HG03060 (cell line): ENCODE measurements at regions not wholly inside any gene's neighbourhood (a gene's known extent, or its start where the extent isn't known, plus 50 kb on each side); places are given as distances from the start of the nearest gene placed in this dataset.

Source experiments
- ATAC-seq: cut with Tn5 transposase; IDR thresholded peaks from one replicate; pipeline ENCODE4 v1.9.1; 2021; ENCODE audit warnings: low read depth, moderate number of reproducible peaks; ENCODE audit not compliant: unreplicated experiment

DNA sequence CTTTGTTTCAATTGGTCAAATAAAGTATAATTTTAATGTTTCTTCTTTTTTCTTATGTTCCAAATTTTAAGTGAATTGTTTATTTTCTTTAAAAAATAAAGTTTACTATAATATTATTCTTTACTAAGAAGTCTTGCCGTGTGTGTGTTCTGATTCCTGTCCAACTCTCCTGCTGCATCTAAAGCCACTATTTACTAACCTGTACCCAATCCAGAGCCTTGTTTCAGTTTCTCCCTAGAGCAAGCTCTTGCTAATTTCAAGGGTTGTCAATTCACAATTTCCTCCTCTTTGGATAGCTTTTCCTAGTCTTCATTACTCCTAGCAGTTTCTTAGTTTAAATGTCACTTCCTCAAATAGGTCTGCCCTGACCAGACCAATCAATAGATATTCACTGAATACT, 314.9 kb upstream of the SEMA3A start:
- ATAC-seq = no peak

DNA sequence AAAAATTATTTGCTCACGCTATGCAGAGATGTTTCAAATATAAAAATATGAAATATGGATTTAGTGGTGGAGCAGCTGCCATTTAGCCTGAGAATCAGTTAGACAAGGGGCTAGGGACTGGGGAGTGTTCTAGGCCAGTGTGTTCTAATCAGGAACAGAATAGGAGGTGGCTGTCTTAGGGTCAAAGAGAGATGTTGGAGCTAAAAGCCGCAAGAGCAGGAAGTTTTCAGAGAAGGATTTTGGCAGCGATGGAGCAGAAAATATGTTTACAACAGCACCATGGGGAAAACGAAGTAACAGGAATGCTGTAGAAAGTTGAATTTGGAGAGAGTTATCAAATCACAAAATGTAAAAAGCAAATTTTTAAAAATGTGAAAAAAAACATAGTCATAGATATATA, 314.0 kb upstream of the SEMA3A start:
- ATAC-seq = no peak

- ATAC-seq = no peak
Observed at GRCh38 chr7:84507529-84507928, 312.9 kb upstream of the SEMA3A start.

GRCh38 chr7:84506151-84506550, 311.6 kb upstream of the SEMA3A start:
- ATAC-seq = no peak

DNA sequence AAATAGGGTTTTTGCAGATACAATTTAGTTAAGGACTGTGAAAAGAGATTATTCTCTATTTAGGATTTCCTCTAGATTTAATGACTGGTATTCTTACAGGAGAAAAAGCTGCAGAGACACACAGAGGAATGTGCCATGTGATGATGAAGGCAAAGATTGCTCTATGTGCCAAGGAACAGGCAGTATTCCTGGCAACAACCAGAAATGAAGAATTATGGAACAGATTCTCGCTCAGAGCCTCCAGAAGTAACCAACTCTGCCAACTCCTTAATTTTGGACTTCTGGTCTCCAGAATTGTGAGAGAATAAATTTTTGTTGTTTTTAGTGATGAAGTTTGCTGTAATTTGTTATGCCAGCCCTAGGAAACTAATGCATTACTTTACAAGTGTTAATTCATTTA, 307.6 kb upstream of the SEMA3A start:
- ATAC-seq = no peak

DNA sequence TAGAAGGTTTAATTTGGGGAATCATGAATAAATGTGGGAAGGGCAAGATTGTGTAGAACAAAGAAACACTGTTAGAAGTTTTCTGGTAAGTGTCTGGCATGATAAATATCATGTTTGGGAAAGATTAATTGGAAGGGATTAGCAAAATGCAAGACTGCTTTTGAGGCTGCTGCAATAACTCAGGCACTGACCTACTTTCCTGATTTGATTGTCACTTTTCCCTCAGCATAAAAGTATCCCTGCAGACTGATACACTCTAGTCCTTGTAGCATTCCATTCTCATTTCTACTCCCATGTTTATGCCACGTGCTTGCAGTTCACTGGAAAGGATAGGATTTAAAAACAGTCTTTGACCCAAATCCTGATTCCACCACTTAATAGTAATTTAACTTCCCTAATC, 303.3 kb upstream of the SEMA3A start:
- no peak for ATAC-seq

- no peak for ATAC-seq
Observed at GRCh38 chr7:84495128-84495527, 300.5 kb upstream of the SEMA3A start.

DNA sequence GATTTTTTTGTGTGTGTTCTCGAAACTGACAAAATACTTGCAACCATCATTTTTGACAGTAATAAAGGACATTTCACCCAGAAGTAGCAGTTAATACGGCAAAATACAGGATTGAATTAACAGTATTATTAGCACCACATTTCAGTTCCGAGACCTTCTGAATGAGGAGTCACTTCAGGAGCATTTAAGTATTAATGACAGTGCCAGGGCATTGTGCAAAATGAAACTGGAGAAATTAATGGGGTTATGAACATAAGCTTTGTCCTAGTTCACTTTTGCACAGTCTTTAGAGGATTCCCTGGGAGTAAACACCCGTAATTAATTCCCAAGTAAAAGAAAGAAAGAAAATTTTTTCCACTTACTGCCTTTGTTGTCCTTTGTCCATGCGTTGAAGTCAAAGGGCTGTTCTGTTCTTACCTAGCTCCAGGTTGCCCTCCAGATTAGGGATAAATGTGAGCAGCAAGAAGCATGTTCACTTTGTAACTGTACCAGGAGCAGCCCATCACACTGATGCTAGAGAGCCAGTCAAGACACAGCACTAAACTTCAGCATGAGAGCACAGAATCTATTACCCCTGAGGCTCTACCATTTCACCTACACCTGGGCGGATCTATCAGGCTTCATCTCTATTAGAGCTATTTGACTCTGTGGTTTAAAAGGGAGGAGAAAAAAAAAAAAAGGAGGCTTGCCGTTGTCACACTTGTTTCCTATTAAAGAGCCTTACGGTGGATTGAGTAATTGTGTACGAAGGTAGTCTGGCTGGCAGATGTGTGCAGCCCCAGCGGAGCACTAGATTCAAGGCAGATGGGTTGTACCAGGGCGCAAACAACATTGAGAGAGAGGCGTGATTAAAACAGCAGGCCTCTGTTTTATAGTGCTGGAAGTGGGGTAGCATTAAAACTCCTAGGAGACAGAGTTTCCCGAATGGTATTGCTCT, 297.8 kb upstream of the SEMA3A start:
- ATAC-seq = no peak

- no peak for ATAC-seq
Observed at GRCh38 chr7:84490661-84491060, 296.1 kb upstream of the SEMA3A start.

GRCh38 chr7:84484502-84485079, 290.0 kb upstream of the SEMA3A start:
- ATAC-seq = no peak

- no peak for ATAC-seq
Observed at GRCh38 chr7:84482476-84482875, 287.9 kb upstream of the SEMA3A start.

DNA sequence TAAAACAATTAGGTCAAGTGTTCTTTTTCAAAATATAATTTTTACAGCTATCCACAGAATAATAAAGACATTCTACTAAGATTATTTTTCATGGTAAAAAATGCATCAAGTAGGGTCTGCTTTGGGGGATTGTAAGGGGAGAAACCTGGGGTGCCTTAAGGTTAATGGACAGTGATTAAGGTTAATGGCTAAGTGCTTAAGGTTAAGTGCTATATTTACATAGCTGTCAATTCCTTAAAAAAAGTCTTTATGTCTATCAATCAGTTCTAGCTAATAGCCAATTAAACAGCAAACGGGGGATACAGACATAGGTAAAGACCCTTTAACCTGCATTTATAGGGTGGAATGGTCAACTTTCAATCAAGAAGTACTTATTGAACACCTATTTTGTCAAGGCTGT, 284.5 kb upstream of the SEMA3A start:
- no peak for ATAC-seq

DNA sequence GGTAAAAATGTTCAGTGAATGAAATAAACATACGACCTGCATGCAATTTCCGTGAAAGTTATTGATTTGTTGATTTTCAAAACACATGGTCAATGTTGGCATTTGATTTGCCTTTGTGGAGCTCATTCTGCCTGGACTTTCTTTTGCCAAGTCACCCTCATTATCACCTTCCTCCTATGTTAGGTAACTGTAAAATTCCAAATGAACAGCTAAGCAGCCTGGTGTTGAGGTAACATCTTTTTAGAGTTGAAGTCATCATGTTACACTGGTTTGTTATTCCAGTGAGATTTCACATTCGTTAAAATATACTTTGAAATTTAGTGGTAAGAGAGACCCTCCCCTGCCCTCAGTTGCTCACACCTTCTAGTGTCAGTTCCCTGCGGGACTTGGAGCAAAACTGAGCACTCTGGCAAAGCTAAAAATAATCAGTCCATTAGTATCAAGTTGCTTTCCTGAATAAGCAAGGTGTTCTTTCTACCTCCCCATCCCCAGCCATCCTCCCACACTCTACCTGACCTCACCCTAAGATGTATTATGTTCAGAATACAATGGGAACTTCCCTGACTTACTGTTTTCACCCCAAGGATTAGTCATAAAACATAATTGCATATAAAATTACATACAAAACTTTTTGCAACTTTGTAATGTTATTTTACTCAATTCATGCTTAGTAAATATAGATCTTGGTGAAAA, 283.3 kb upstream of the SEMA3A start:
- ATAC-seq = no peak

GRCh38 chr7:84474436-84474835, 279.8 kb upstream of the SEMA3A start:
- no peak for ATAC-seq

- no peak for ATAC-seq
Observed at GRCh38 chr7:84471576-84471975, 277.0 kb upstream of the SEMA3A start.

DNA sequence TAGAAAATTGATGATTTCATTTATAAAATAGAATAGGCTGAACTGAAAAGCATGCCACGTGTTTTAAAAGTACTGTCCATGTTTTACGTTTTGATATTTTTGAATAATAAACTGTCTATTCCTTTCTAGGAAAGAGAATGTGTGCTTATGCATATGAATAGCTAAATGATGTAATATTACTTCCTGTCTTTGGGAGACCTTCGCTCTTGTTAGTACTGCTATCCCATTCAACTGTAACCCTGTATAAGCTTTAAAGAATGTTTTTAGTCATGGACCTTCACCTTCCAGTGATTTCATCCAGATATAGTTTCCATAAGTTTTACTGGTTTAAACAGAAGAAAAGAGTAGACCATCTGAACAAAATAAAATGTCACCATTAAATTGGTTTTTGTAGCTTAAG, 274.4 kb upstream of the SEMA3A start:
- ATAC-seq = no peak

GRCh38 chr7:84462259-84462658, 267.7 kb upstream of the SEMA3A start:
- no peak for ATAC-seq

DNA sequence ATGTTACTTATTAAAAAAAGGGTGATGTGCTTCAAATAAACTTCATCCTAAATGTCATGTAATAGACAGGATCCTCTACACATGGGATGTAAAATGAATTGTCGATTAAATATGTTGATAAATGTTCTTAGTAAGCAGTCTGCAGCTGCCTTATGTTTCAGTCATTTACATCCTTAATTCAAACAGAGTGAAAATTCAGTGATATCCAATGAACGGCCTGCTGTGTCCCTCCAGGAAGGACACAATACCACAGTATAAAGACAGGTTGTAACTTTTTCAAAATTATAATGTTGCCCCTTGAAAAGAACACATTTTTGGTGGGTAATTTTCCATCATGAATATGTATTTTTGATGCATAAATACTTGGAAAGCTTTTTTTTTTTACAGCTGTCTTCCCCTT, 266.5 kb upstream of the SEMA3A start:
- ATAC-seq = no peak

- ATAC-seq = no peak
Observed at GRCh38 chr7:84455788-84456187, 261.2 kb upstream of the SEMA3A start.

DNA sequence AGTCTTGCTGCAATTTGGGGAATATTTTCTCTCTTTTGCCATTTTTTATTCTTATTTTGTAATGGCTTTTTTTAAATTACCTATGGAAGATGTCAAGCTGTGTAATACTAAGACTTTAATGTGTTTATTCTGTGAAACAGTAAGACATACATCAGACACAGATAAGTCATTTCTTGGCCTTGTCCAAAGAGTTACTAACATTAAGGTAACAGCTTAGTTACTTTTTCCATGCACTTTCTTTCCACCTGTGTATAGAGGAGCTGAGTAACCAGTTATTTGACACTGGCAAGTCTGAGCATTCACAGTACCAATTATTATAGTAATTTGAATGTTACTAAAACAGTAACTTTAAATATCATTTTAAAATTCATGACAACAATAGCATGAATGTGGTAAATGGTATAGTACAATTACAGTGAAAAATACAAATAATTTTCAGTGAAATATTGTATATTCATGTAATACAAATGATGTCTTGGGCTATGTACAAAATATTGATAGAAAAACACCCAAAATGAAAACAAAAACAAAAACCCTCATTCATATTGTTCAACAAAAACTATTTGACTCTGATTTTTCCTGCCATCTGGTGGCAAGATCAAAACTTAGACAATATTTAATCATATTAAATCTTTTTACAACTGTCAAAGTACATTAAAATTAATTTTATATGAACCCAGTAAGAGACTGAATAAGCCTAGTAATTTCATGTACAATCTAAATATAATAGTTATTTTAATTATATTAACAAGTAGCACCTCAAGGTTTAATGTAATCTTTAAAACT, 259.8 kb upstream of the SEMA3A start:
- no peak for ATAC-seq

- ATAC-seq = no peak
Observed at GRCh38 chr7:84452618-84453017, 258.0 kb upstream of the SEMA3A start.
